Astrocyte of the spinal cord (primary cell): ENCODE measurements at regions not wholly inside any gene's neighbourhood (a gene's known extent, or its start where the extent isn't known, plus 50 kb on each side); places are given as distances from the start of the nearest gene placed in this dataset.
A peak's percentile ranks its signal among the peaks of the same experiment; 100 is the strongest.

ENCODE experiments used
- DNase-seq: peaks from one replicate; pipeline ENCODE4 v3.0.0; 2011; ENCODE audit warnings: low read depth, low spot score
- H3K4me3 ChIP-seq: 2 replicates; pipeline ENCODE4 v1.5.1; 2011; ENCODE audit warnings: low read depth, mild to moderate bottlenecking, low read length, moderate library complexity
- CTCF ChIP-seq: IDR thresholded peaks from 2 replicates; pipeline ENCODE4 v1.5.1; 2012; ENCODE audit warnings: low read depth, mild to moderate bottlenecking, low read length, inconsistent platforms
- in situ Hi-C: cut with HindIII; loops from 2 replicates; pipeline ENCODE4 v1.10.0; 2017; ENCODE audit warnings: low sequenced_read_pairs

- no peak overlapping the region for H3K4me3 ChIP-seq
- in situ Hi-C loops: no loop called here
- TF ChIP-seq CTCF: no peak
- no peak for DNase-seq
Observed at GRCh38 chr10:3427347-3427746, 254.8 kb upstream of the PITRM1 start.

DNA sequence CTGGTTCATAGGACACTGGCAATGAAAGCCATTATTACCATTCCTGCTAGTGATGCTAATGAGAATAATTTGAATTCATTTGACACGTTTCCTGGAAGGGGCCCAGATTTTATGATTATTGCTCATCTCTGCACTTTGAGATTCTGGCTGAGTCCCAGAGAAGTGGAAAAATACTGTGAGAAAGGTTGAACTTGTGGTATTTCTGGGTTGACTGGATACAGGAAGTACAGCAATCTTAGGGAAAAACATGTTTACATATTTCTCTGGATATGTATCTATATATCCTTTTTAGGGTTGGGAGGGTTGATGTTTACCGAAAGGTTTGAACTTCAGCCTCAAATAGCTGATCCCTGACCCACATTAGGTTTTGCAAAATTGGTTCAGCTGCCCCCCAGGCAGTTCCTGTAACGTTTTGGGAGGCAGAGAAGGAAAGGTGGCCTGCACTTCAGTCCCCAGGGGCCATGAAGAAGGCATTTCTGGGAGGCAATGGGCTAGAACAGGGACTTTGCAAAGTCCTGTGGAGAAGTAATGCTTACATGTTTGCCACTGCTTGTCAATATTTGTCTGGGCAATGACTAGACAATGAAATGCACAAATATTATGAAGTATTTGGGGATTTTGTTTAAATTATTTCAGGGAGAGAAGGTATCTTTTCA, 253.7 kb upstream of the PITRM1 start:
- in situ Hi-C loops: no loop called here
- DNase-seq: peak; percentile 76
- H3K4me3 ChIP-seq: no peak overlapping the region
- no peak for TF ChIP-seq CTCF

GRCh38 chr10:3425716-3426115, 253.1 kb upstream of the PITRM1 start:
- no peak for TF ChIP-seq CTCF
- in situ Hi-C loops: no loop called here
- DNase-seq: no peak
- no peak overlapping the region for H3K4me3 ChIP-seq

- no peak overlapping the region for H3K4me3 ChIP-seq
- no peak for DNase-seq
- in situ Hi-C loops: no loop called here
- no peak for TF ChIP-seq CTCF
Observed at GRCh38 chr10:3425261-3425660, 252.7 kb upstream of the PITRM1 start.

GRCh38 chr10:3424111-3424851, 251.7 kb upstream of the PITRM1 start:
- no peak for TF ChIP-seq CTCF
- DNase-seq: peak; percentile 77
- H3K4me3 ChIP-seq: no peak overlapping the region

DNA sequence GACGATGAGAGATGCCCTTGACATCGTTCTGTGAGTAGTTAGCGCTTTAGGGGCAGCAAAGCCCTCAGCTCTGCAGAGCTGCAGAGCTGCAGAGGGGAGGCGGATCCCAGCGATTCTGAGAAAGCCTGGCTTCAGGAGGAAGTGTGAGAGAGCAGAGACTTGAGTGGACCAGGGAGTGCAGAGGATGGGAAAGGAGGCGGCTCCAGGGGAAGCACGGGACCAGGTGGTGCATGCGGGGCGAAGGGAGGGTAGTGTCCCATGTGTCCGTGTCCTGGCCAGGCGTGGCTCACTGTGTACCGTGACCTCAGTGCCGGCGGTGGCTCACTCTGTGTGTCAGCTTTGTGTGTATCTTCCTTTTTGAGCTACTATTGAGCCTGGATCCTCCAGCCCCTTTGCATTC, 250.8 kb upstream of the PITRM1 start:
- DNase-seq: no peak
- no peak for TF ChIP-seq CTCF
- in situ Hi-C loops: no loop called here
- no peak overlapping the region for H3K4me3 ChIP-seq

More at GRCh38 chr10:3424111-3424851, 251.7 kb upstream of the PITRM1 start:
- in situ Hi-C loops: no loop called here
